Neural progenitor cell (in vitro differentiated cells): ENCODE measurements at regions not wholly inside any gene's neighbourhood (a gene's known extent, or its start where the extent isn't known, plus 50 kb on each side); places are given as distances from the start of the nearest gene placed in this dataset.
"Not testable (repeated sequence)": the region's sequence is repeated elsewhere in the genome, so short reads cannot be mapped to it uniquely, and the experiment has no call there.

ENCODE experiments used
- CTCF ChIP-seq: fragments of 200-600 bp; sonication (generic); IDR thresholded peaks from 2 replicates; pipeline ENCODE4 v1.5.1; 2017; ENCODE audit warnings: antibody characterized with exemption, mild to moderate bottlenecking
- EZH2 ChIP-seq: fragments of 200-600 bp; sonication (generic); IDR thresholded peaks from 2 replicates; pipeline ENCODE4 v1.6.1; 2017; ENCODE audit warnings: antibody characterized with exemption, mild to moderate bottlenecking, moderate library complexity
- EZH2phosphoT487 ChIP-seq: fragments of 200-600 bp; sonication (generic); IDR thresholded peaks from 2 replicates; pipeline ENCODE4 v1.6.1; 2017; ENCODE audit warnings: antibody characterized with exemption

- TF ChIP-seq EZH2, CTCF, EZH2phosphoT487: not testable (repeated sequence)
These were observed 119.0 kb downstream of the SPATA31A1 start for GRCh38 chr9:39474499-39474898.
